GM12865 (cell line): ENCODE measurements at regions not wholly inside any gene's neighbourhood (a gene's known extent, or its start where the extent isn't known, plus 50 kb on each side); places are given as distances from the start of the nearest gene placed in this dataset.

ENCODE experiments used
- DNase-seq: peaks from one replicate; pipeline ENCODE4 v3.0.0; 2010; ENCODE audit warnings: low read depth
- H3K4me3 ChIP-seq: 2 replicates; pipeline ENCODE4 v1.5.1; 2011; ENCODE audit warnings: mild to moderate bottlenecking, low read depth, low read length, control low read depth
- TF ChIP-seq, protein P1 (sequence below): IDR thresholded peaks from 2 replicates; pipeline ENCODE4 v1.5.1; 2011; ENCODE audit warnings: low read length, control low read depth, low read depth, inconsistent platforms; ENCODE audit not compliant: insufficient read depth; ENCODE audit errors: missing control alignments

DNA sequence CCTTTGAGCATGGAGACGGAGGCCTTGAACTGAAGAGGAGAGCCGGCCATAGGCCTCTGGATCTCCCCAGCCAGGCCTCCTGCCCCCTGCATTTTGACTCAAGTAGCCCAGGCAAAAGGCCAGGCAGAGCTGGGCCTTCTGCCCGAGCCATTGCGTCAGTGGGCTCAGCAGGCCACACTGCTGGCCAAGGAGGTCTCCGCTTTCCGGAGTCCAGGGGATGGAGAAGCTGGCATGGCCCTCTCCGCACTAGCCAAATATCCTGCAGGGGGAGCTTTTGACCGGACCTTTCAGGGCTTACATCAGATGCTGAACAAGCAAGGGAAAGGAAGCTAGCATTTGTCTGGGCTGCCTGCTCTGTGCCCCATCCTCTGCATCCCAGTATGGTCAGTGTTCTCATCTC is 386.8 kb downstream of the TRIM36 start:
- H3K4me3 ChIP-seq: no peak overlapping the region
- no peak for DNase-seq
- TF ChIP-seq, protein P1, sequence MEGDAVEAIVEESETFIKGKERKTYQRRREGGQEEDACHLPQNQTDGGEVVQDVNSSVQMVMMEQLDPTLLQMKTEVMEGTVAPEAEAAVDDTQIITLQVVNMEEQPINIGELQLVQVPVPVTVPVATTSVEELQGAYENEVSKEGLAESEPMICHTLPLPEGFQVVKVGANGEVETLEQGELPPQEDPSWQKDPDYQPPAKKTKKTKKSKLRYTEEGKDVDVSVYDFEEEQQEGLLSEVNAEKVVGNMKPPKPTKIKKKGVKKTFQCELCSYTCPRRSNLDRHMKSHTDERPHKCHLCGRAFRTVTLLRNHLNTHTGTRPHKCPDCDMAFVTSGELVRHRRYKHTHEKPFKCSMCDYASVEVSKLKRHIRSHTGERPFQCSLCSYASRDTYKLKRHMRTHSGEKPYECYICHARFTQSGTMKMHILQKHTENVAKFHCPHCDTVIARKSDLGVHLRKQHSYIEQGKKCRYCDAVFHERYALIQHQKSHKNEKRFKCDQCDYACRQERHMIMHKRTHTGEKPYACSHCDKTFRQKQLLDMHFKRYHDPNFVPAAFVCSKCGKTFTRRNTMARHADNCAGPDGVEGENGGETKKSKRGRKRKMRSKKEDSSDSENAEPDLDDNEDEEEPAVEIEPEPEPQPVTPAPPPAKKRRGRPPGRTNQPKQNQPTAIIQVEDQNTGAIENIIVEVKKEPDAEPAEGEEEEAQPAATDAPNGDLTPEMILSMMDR: no peak

GRCh38 chr5:114782177-114782576 is 387.5 kb downstream of the TRIM36 start:
- TF ChIP-seq, protein P1: no peak
- H3K4me3 ChIP-seq: no peak overlapping the region
- DNase-seq: no peak

- H3K4me3 ChIP-seq: no peak overlapping the region
- DNase-seq: no peak
- TF ChIP-seq, protein P1: no peak
Observed at GRCh38 chr5:114780290-114780689, 389.4 kb downstream of the TRIM36 start.

DNA sequence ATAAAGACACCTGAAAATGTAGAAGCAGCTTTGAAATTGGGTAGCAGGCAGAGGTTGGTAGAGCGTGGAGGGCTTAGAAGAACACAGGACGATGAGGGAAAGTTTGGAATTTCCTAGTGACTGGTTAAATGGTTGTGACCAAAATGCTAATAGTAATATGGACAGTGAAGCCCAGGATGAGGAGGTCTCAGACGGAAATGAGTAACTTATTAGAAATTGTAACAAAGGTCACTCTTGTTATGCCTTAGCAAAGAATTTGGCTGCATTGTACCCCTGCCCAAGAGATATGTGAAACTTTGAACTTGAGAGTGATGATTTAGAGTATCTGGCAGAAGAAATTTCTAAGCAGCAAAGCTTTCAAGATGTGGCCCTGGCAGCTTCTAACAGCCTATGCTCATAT is 382.5 kb downstream of the KCNN2 start:
- H3K4me3 ChIP-seq: no peak overlapping the region
- TF ChIP-seq, protein P1: no peak
- no peak for DNase-seq

DNA sequence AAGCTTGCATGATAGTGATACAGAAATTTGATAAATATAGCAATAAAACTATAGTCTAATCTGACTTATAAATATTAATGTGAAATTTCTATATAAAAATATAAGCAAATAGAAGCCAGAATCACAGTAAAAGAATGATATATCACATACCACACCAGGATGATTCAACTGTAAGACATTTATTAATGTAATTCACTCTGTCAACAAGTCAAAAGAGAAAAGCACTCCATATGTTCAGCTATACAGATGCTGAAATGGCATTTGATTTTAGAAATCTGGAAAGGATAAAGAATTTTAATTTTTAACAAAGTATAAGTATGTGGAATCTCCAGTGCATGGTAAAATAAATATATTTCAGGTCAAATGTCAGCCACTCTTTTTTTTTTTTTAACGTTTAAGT is 372.4 kb downstream of the KCNN2 start:
- DNase-seq: no peak
- no peak overlapping the region for H3K4me3 ChIP-seq
- TF ChIP-seq, protein P1: no peak

DNA sequence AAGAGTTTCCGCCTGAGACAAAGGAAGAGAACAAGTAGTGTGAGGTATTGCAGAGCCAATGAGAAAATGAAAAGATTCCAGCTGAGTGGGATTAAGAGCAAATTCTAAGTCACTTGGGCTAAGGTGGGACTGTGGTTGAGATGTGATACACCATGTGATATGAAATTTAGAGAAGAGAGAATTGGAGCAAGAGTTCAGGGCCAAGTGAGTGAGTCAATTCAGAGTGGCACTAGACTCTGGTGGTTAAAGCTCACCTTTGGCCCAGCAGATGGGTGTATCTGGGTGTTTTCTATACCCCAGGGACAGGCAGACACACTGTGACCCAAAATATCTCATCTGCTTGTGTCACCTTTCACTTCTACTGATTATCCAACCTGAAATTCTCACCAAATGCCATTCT is 368.1 kb downstream of the KCNN2 start:
- TF ChIP-seq, protein P1: no peak
- no peak for DNase-seq
- H3K4me3 ChIP-seq: no peak overlapping the region

- H3K4me3 ChIP-seq: no peak overlapping the region
- DNase-seq: no peak
- TF ChIP-seq, protein P1: no peak
Observed at GRCh38 chr5:114727358-114727757, 365.5 kb downstream of the KCNN2 start.
